Astrocyte (in vitro differentiated cells and primary cell): ENCODE measurements at regions not wholly inside any gene's neighbourhood (a gene's known extent, or its start where the extent isn't known, plus 50 kb on each side); places are given as distances from the start of the nearest gene placed in this dataset.

Experiments used
- CTCF ChIP-seq: IDR thresholded peaks from 2 replicates; pipeline ENCODE4 v1.5.1; 2011; ENCODE audit warnings: low read depth, mild to moderate bottlenecking, inconsistent platforms, low read length, moderate library complexity; ENCODE audit not compliant: insufficient read depth
- EZH2 ChIP-seq: IDR thresholded peaks from 2 replicates; pipeline ENCODE4 v1.6.1; 2012; ENCODE audit warnings: mild to moderate bottlenecking, low read length, inconsistent platforms; ENCODE audit not compliant: insufficient read depth

GRCh38 chr9:31302620-31303418, 1081.6 kb upstream of the ACO1 start:
- no peak for TF ChIP-seq CTCF
- no peak for TF ChIP-seq EZH2
